ENCODE measurements at regions not wholly inside any gene's neighbourhood (a gene's known extent, or its start where the extent isn't known, plus 50 kb on each side); places are given as distances from the start of the nearest gene placed in this dataset.
"Not testable (repeated sequence)": the region's sequence is repeated elsewhere in the genome, so short reads cannot be mapped to it uniquely, and the experiment has no call there.

GRCh38 chr1:91101328-91101727 is 79.5 kb upstream of the ZNF644 start:
- Histone ChIP-seq H3K36me3 (no peaks in the 10 kb centered on the region), H3K4me1 (no peaks in the 10 kb centered on the region), H3K4me3 (no peak overlapping the region), H3K9me3 (no peaks in the 10 kb centered on the region), H3K27me3 (no peaks in the 10 kb centered on the region), H3K27ac (no peak overlapping the region)
- DNase-seq = no peak
- TF ChIP-seq POLR2A (IDR thresholded peaks at IDR 0.05) = no peak
- WGBS, 2 donors = 76% methylated on average over 5 of the region's 5 CpGs
- ATAC-seq (ENCODE audit: low FRiP score in 2 of 2) = no peak

DNA sequence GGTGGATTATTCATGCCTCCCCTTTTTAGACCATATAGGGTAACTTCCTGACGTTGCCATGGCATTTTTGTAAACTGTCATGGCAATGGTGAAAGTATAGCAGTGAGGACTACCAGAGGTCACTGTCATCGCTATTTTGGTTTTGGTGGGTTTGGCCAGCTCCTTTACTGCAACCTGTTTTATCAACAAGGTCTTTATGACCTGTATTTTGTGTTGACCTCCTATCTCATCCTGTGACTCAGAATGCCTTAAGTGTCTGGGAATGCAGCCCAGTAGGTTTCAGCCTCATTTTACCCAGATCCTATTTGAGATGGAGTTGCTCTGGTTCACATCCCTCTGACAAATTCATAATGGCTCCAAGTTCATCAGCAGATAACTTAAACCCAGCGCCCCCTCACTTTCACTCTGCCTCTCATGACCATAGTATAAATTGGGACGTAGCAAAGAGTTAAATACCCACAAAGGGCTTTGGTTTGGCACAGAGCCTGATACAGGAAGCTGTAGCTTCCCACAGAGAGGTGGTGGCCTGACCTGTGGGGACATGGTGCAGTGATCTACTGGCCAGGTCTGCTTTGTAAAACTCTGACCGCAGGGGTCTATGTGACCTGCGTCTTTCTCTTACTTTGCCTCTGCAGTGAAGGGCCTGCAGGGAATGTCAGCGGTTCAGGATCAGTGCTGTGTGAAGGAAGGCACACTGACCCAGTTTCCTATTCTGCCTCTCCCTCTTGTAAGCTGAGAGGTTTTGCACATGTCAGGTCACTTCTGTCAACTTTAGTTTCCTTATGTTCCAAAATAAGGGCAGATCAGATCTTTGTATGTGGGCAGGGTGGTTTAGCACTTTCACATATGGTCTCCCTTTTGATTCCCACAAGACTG is 78.1 kb upstream of the ZNF644 start:
- no peak for DNase-seq
- H3K4me1 ChIP-seq = no peaks in the 10 kb centered on the region
- no peaks in the 10 kb centered on the region for H3K36me3 ChIP-seq
- H3K27me3 ChIP-seq = no peaks in the 10 kb centered on the region
- H3K4me3 ChIP-seq = no peak overlapping the region
- H3K27ac ChIP-seq = no peak overlapping the region
- WGBS, 2 donors = 56 to 73% methylated on average over 4 to 7 of the region's 7 CpGs
- ATAC-seq (ENCODE audit: low FRiP score in 2 of 2) = no peak
- H3K9me3 ChIP-seq = no peaks in the 10 kb centered on the region
- TF ChIP-seq EP300 (IDR thresholded peaks at IDR 0.05) = no peak
- TF ChIP-seq CTCF (IDR thresholded peaks at IDR 0.05) = no peak
- TF ChIP-seq POLR2AphosphoS5 (IDR thresholded peaks at IDR 0.05) = no peak
- TF ChIP-seq POLR2A (IDR thresholded peaks at IDR 0.05) = no peak

- no peak for ATAC-seq (ENCODE audit: low FRiP score in 2 of 2)
- no peak overlapping the region for H3K27ac ChIP-seq
- no peaks in the 10 kb centered on the region for H3K36me3 ChIP-seq
- no peak for TF ChIP-seq CTCF (IDR thresholded peaks at IDR 0.05)
- no peak for TF ChIP-seq POLR2A (IDR thresholded peaks at IDR 0.05)
- TF ChIP-seq EP300 (IDR thresholded peaks at IDR 0.05) = no peak
- no peak for TF ChIP-seq POLR2AphosphoS5 (IDR thresholded peaks at IDR 0.05)
- no peak for DNase-seq
- no peaks in the 10 kb centered on the region for H3K9me3 ChIP-seq
- 65 to 74% methylated on average over 3 of the region's 3 CpGs for WGBS, 2 donors
- H3K4me3 ChIP-seq = no peak overlapping the region
- no peaks in the 10 kb centered on the region for H3K27me3 ChIP-seq
- H3K4me1 ChIP-seq = no peaks in the 10 kb centered on the region
Measured at GRCh38 chr1:91098299-91098906, 76.6 kb upstream of the ZNF644 start.

- DNase-seq; H3K36me3 ChIP-seq; H3K9me3 ChIP-seq; ATAC-seq (ENCODE audit: low FRiP score in 2 of 2); H3K27ac ChIP-seq; H3K4me1 ChIP-seq; H3K4me3 ChIP-seq; H3K27me3 ChIP-seq: not testable (repeated sequence)
- WGBS, 2 donors = 95 to 96% methylated on average over 10 of the region's 10 CpGs
Measured at GRCh38 chr1:91095321-91095720, 73.5 kb upstream of the ZNF644 start.

DNA sequence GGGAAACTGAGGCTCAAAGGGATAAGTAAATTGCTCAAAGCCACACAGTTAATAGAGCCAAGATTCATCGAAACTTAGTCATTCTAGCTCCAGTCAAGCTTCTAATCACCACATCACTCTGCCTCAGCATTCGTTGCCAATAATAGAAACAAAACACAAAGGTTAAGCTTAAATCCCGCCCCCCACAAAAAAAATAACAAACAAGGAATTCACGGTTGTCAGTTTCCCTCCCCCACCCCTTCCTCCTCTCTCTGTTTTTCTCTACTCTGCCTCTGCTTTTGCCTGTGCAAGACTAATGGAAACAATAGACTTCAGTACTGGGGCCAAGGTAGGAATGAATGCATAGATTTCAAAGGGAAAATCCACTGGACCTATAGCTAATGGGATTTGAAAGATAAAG is 70.7 kb upstream of the ZNF644 start:
- TF ChIP-seq EP300 (IDR thresholded peaks at IDR 0.05) (no peak), CTCF (IDR thresholded peaks at IDR 0.05) (no peak), POLR2A (IDR thresholded peaks at IDR 0.05) (no peak), POLR2AphosphoS5 (IDR thresholded peaks at IDR 0.05) (no peak)
- no peak overlapping the region for H3K27ac ChIP-seq
- H3K36me3 ChIP-seq = no peaks in the 10 kb centered on the region
- WGBS, 2 donors = 25 to 28% methylated on average over 4 of the region's 4 CpGs
- ATAC-seq (ENCODE audit: low FRiP score in 2 of 2) (no peak), DNase-seq (no peak)
- H3K4me1 ChIP-seq = peaks cover 0 to 2% (median 0%) of the 10 kb centered on the region in 4 donors
- H3K4me3 ChIP-seq = no peak overlapping the region
- H3K9me3 ChIP-seq = peaks cover 0 to 11% (median 7%) of the 10 kb centered on the region in 4 donors
- H3K27me3 ChIP-seq = no peaks in the 10 kb centered on the region
